ENCODE measurements at regions not wholly inside any gene's neighbourhood (a gene's known extent, or its start where the extent isn't known, plus 50 kb on each side); places are given as distances from the start of the nearest gene placed in this dataset.
"Not testable (repeated sequence)": the region's sequence is repeated elsewhere in the genome, so short reads cannot be mapped to it uniquely, and the experiment has no call there.

DNA sequence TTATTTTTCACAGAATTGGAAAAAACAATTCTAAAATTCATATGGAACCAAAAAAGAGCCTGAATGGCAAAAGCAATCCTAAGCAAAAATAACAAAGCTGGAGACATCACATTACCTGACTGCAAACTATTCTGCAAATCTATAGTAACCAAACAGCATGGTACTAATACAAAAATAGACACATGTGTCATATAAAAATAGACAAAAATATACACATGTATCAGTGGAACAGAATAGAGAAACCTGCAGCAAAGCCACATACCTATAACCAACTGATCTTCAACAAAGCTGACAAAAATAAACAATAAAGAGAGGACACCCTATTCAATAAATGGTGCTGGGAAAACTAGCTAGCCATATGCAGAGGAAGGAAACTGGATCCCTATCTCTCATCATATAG lies 259.6 kb downstream of the IGSF11 start:
- Mint-ChIP-seq H3K4me3 (no peak overlapping the region), H3K9me3 (no peaks in the 10 kb centered on the region), H3K4me1 (no peaks in the 10 kb centered on the region), H3K27me3 (peaks cover 2% of the 10 kb centered on the region), H3K27ac (no peak overlapping the region), H3K36me3 (no peaks in the 10 kb centered on the region)

DNA sequence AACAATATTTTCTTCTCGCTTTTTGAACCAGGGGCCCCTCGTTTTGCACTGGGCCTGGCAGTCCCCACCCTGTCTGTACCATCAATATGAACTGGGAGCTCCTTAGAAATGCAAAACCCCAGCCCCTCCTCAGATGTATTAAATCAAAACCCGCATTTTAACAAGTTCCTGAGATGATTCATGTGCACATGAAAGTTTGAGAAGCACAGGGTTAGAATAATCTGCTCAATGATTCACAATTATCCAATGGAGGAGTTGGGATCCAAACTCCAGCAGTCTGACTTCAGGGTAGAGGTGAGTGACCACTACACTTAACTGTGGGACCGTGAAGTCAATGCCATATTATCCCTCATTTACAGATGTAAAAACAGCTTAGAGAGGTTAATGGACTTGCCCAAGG lies 256.4 kb downstream of the IGSF11 start:
- H3K9me3 Mint-ChIP-seq: no peaks in the 10 kb centered on the region
- no peaks in the 10 kb centered on the region for H3K36me3 Mint-ChIP-seq
- peaks cover 0 to 7% (median 0%) of the 10 kb centered on the region in 3 donors for H3K4me1 Mint-ChIP-seq
- H3K27ac Mint-ChIP-seq: no peak overlapping the region
- H3K4me3 Mint-ChIP-seq: no peak overlapping the region
- H3K27me3 Mint-ChIP-seq: peaks cover 4% of the 10 kb centered on the region

DNA sequence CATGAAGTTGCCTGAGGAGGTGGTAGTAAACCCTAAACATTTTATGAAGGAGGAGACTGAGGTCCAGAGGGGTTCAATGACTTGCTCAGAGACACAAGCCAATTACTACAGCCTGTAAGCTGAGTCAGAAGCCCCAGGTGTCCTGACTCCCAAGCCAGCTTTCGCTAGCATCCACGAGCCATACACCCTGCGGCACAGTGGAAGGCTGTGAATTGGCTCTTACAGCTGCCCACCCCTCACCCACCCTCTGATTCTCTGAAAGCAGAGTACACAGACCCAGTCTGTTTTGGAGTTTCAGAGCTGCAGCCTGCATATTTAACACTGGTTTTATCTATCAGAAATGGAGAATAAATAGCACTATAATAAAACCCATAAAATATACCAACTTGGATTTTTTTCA lies 253.4 kb downstream of the IGSF11 start:
- H3K4me1 Mint-ChIP-seq: peaks cover 0 to 7% (median 0%) of the 10 kb centered on the region in 3 donors
- no peaks in the 10 kb centered on the region for H3K9me3 Mint-ChIP-seq
- no peak overlapping the region for H3K4me3 Mint-ChIP-seq
- no peaks in the 10 kb centered on the region for H3K36me3 Mint-ChIP-seq
- peaks cover 8% of the 10 kb centered on the region for H3K27me3 Mint-ChIP-seq
- H3K27ac Mint-ChIP-seq: no peak overlapping the region

DNA sequence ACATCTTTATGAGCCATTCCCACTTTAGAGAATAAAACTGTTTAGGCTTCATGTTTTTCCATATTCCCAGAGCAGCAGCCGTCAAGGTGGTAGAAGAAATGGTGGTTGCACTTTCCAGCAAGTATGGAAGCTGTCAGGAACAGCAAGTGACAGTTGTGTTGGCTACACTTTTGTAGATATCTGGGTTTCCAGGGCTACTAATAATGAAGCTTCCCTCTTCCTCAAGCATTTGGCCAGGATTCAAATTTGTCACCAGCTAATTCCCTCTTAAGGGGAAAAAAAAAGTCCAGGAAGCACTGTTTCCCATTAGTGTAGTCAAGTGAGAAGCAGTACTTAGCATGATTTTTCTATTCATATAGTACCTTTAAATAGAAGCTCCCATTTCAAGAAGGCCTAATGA lies 252.8 kb downstream of the IGSF11 start:
- H3K4me1 Mint-ChIP-seq: peaks cover 0 to 7% (median 0%) of the 10 kb centered on the region in 3 donors
- no peak overlapping the region for H3K27ac Mint-ChIP-seq
- no peaks in the 10 kb centered on the region for H3K36me3 Mint-ChIP-seq
- no peaks in the 10 kb centered on the region for H3K9me3 Mint-ChIP-seq
- no peak overlapping the region for H3K4me3 Mint-ChIP-seq
- H3K27me3 Mint-ChIP-seq: peaks cover 8% of the 10 kb centered on the region

DNA sequence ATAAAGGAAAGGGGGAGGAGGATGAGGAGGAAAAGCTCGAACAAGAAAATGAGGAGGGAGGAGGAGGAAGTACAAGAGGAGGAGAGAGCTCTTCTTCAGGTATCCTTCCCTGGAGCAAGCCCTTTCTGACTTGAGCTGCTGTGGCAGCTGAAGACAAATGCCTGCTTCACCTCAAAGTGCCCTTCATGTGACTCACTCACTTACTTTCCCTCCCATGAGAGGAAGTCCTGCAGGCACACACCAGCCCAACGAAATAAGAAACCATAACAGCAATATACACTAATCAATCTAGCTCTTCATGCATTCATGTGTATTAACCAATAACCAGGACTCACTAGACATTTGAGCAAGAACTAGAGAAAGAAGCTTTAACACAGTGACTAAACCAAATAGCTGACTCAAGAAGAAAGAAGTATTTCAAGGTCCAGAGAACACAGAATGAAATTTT lies 251.9 kb downstream of the IGSF11 start:
- Mint-ChIP-seq H3K27ac (no peak overlapping the region), H3K27me3 (peaks cover 6% of the 10 kb centered on the region), H3K4me3 (no peak overlapping the region)

DNA sequence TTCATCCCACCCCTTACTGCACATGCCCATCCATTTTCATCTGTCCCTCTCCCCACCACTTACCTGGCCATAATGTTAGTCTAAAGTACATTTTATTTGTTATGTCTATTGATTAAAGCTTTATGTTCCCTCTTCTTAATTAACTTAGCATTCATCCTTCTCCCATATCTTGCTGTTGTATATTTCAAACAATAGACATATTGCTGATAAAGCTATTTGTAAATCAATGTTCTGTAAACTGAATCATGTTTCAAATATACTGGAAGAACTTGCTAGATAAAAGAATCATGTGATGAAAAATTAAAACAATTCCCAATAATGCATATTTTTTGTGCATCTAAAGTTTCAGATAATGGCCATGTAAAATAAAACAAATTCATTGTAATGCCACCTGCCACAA lies 249.2 kb downstream of the IGSF11 start:
- Mint-ChIP-seq H3K27me3 (peaks cover 11% of the 10 kb centered on the region), H3K4me1 (peaks cover 0 to 7% (median 0%) of the 10 kb centered on the region in 3 donors), H3K27ac (no peak overlapping the region), H3K9me3 (no peaks in the 10 kb centered on the region), H3K36me3 (no peaks in the 10 kb centered on the region), H3K4me3 (no peak overlapping the region)

More for the DNA sequence above, 251.9 kb downstream of the IGSF11 start:
- no peaks in the 10 kb centered on the region for H3K9me3 Mint-ChIP-seq
- peaks cover 0 to 7% (median 0%) of the 10 kb centered on the region in 3 donors for H3K4me1 Mint-ChIP-seq
- no peaks in the 10 kb centered on the region for H3K36me3 Mint-ChIP-seq

DNA sequence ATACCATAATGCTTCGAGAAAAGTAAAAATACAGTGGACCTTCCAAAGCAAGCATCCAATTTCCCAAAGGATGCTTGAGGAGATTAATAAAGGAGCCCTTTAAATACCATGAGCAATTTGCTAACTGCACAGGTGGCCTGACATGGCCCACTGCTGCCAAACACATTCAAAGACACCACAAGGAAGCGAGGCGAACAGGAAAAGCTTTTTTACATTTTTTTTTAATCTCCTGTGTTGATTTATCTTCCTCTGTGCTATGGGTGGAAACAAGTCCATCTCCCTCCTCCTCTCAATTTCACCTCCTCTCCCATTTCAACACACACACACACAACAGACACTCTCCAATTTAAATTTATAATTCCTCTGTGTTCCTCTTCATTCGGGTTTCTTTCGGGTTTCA lies 243.4 kb downstream of the IGSF11 start:
- no peaks in the 10 kb centered on the region for H3K36me3 Mint-ChIP-seq
- H3K9me3 Mint-ChIP-seq: no peaks in the 10 kb centered on the region
- no peak overlapping the region for H3K27ac Mint-ChIP-seq
- H3K4me1 Mint-ChIP-seq: no peaks in the 10 kb centered on the region
- peaks cover 5% of the 10 kb centered on the region for H3K27me3 Mint-ChIP-seq
- H3K4me3 Mint-ChIP-seq: peak overlapping the region in 1 of 4 donors; percentile 29

DNA sequence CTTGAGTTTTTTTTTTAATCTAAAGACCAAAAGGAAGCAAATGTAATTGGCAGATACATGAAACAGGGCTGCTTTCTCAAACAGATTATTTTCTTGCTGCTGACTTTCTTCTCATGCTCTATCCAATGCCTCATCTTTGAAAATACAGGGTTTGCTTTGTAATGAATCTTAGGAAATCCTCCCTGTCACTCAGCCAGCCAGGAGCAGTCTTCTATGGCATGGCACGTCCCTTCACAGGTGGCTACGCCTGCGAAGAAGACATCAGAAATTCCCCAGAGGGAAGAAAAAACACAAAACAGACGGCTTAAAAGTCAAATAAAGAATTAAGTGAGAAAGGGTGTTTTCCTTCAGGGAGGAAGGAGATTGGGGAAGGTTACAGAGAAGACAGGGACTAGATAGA lies 242.5 kb downstream of the IGSF11 start:
- no peak overlapping the region for H3K27ac Mint-ChIP-seq
- H3K4me1 Mint-ChIP-seq: no peaks in the 10 kb centered on the region
- no peaks in the 10 kb centered on the region for H3K9me3 Mint-ChIP-seq
- H3K36me3 Mint-ChIP-seq: no peaks in the 10 kb centered on the region
- peaks cover 5% of the 10 kb centered on the region for H3K27me3 Mint-ChIP-seq
- H3K4me3 Mint-ChIP-seq: no peak overlapping the region

DNA sequence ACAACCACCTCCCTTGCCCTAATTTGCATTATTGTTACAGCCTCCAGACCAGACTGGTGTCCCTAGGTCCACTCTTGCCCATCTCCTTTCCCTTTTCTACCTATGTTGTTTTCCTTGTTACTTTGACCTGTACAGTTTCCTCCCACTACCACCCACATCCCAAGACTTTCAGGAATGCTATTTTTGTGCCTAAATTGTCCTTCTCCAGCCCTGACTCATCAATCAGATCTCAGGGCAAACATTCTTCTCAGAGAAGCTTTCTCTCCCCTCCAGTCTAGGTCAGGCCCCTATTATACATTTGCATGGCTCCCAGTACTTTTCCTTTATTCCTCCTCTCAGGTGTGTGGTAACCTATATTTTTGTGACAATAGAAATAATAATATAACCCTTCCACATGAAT lies 241.5 kb downstream of the IGSF11 start:
- Mint-ChIP-seq H3K9me3 (no peaks in the 10 kb centered on the region), H3K4me3 (no peak overlapping the region), H3K36me3 (no peaks in the 10 kb centered on the region), H3K27me3 (peaks cover 5% of the 10 kb centered on the region), H3K27ac (no peak overlapping the region), H3K4me1 (no peaks in the 10 kb centered on the region)

DNA sequence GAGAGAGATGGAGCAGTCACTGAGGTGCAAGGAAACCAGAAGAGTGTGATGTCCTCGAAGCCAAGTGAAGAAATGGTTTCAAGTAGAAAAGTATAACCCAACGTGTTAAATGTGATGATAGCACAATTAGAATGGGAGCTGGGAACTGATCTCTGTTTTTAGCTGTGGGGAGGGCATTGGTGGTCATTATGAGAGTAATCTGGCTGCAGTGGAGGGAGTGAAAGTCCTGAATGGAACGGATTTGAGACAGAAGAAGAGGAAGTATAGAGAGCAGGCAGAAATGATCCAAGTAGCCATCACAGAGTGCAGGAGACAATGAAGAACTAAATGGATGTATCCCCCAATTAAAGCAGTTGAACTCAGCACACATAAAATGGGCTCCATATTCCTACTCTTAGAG lies 235.3 kb downstream of the IGSF11 start:
- no peaks in the 10 kb centered on the region for H3K4me1 Mint-ChIP-seq
- H3K27me3 Mint-ChIP-seq: no peaks in the 10 kb centered on the region
- H3K9me3 Mint-ChIP-seq: no peaks in the 10 kb centered on the region
- H3K27ac Mint-ChIP-seq: no peak overlapping the region
- no peaks in the 10 kb centered on the region for H3K36me3 Mint-ChIP-seq
- no peak overlapping the region for H3K4me3 Mint-ChIP-seq

DNA sequence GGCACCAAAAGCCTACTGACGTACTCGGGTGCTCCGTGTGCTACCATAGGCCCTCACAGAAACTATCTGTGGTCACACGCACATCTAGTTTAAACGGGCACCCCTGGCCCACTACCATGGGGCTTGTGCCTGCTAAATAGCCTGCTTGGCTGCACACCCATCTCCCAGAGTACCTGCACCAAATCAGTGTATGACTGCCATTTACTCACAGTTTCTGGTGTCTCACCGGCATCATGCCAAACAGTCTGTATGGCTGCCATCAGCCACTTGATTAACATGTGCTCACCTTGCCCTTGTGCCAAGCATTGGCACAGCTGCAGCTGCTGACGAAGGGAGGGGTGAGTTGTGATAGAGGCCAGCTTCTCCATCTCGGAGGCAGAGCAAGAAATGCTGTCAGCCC lies 232.7 kb downstream of the IGSF11 start:
- no peak overlapping the region for H3K4me3 Mint-ChIP-seq
- no peak overlapping the region for H3K27ac Mint-ChIP-seq
- no peaks in the 10 kb centered on the region for H3K27me3 Mint-ChIP-seq
- H3K36me3 Mint-ChIP-seq: peaks cover under 1% of the 10 kb centered on the region
- peaks cover 0 to 2% (median 1%) of the 10 kb centered on the region in 3 donors for H3K9me3 Mint-ChIP-seq
- H3K4me1 Mint-ChIP-seq: no peaks in the 10 kb centered on the region

DNA sequence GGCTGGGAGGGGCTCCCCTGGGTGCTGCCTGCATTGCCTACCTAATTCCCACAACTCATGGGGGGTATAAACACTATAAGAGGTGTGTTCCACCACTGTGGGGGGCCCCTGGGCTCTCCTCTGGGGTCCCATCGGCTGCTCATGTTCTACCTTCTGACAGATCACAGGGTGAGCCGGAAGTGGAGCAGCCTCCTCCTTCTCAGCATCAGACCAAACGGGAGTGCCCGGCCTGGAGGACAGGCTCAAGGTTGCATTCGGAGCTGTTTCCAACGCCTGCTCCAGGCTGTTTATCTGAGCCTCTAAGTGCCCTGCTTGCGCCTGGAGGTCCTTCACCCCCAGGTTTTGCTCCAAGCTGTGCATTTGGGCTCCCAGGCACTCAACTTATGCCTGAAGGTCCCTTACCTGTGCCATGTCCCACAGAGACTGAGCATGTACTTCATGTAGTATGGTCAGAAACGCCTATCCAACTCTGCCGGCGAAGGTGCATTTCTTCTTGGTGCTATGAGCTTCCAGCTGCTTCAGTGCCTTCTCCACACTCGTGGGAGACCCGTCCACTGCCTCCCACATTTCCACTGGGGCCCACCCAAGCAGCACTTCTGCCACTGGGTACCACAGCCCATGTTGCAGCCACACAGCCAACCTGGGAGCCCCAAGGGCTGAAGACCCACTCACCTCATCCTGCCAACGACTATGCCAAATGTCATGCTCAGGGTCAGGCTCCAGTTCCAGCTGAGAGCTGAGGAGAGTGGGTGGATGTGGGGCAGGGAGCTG lies 232.1 kb downstream of the IGSF11 start:
- Mint-ChIP-seq H3K9me3 (peaks cover 0 to 8% (median 3%) of the 10 kb centered on the region in 3 donors), H3K36me3 (peaks cover 2% of the 10 kb centered on the region), H3K4me3 (no peak overlapping the region), H3K4me1 (no peaks in the 10 kb centered on the region), H3K27me3 (no peaks in the 10 kb centered on the region), H3K27ac (no peak overlapping the region)

DNA sequence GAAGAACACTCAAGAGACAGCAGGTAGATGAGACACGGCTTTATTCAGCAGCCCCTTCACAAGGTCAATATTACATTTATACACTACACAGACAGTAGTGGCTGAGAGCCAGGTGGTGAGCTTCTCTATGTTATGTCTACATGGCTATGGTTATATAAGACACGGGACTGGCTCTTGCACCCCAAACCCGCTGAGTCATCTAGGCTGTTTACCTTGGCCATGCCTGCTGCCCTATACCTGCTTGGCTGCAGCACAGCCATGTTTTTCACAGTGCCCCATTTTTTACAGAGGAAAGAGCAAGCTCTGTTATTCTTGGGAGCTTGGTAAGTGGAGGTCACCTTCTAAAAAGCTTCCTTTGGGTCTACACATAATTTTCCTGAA lies 231.6 kb downstream of the IGSF11 start:
- H3K36me3 Mint-ChIP-seq: peaks cover 2% of the 10 kb centered on the region
- H3K27me3 Mint-ChIP-seq: no peaks in the 10 kb centered on the region
- H3K9me3 Mint-ChIP-seq: peaks cover 0 to 8% (median 4%) of the 10 kb centered on the region in 3 donors
- no peaks in the 10 kb centered on the region for H3K4me1 Mint-ChIP-seq
- H3K4me3 Mint-ChIP-seq: no peak overlapping the region
- no peak overlapping the region for H3K27ac Mint-ChIP-seq

DNA sequence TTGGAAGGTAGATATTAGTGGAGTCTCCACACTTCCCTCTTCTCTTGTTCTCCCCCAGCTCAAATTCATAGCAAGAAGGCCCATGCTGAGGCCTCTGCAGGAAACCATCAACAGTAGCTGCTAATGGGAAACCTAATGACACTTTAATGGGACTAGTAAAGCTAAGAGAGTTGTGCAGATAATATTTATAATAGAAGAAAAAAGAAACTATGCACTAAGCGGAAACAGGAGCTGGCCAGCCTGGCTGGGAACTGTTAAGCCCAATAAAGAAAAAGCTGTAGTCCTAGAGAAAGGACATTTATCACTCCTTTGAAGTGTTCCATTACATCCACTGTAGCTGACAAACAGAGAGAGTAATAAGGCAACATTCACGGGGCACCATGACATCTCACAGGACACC lies 229.6 kb downstream of the IGSF11 start:
- no peak overlapping the region for H3K4me3 Mint-ChIP-seq
- peaks cover 0 to 8% (median 4%) of the 10 kb centered on the region in 3 donors for H3K9me3 Mint-ChIP-seq
- peaks cover 2% of the 10 kb centered on the region for H3K36me3 Mint-ChIP-seq
- H3K27me3 Mint-ChIP-seq: peaks cover 3% of the 10 kb centered on the region
- no peak overlapping the region for H3K27ac Mint-ChIP-seq
- H3K4me1 Mint-ChIP-seq: peaks cover 4% of the 10 kb centered on the region in 3 donors

DNA sequence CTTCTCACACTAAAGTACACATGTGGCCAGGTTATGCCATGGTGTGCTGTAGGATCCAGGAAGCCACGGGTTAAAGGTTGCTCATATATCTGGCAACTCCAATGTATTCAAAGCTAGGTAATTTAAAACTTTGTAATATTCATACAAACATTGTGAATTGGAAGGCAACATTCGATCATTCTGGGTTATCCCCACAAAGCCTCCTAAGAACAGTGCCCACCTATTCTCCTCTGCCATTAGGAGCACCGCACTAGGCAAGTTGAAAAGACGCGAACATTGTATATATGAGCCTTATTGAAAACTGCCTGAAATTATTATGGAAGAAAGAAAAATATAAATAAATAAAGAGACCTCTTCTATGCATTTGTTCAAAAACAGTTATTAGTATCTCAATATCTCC lies 228.2 kb downstream of the IGSF11 start:
- no peak overlapping the region for H3K4me3 Mint-ChIP-seq
- peaks cover 0 to 8% (median 5%) of the 10 kb centered on the region in 3 donors for H3K9me3 Mint-ChIP-seq
- H3K4me1 Mint-ChIP-seq: peaks cover 4 to 6% (median 5%) of the 10 kb centered on the region in 3 donors
- no peak overlapping the region for H3K27ac Mint-ChIP-seq
- H3K36me3 Mint-ChIP-seq: peaks cover 2% of the 10 kb centered on the region
- H3K27me3 Mint-ChIP-seq: peaks cover 7% of the 10 kb centered on the region

DNA sequence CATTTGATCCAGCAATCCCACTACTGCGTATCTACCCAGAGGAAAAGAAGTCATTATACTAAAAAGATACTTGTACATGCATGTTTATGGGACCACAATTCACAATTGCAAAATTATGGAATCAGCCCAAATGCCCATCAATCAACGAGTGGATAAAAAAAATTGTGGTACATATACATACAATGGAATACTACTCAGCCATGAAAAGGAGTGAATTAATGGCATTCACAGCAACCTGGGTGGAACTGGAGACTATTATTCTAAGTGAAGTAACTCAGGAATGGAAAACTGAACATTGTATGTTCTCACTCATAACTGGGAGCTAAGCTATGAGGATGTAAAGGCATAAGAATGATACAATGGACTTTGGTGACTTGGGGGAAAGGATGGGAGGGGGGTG lies 227.3 kb downstream of the IGSF11 start:
- H3K36me3 Mint-ChIP-seq, H3K4me3 Mint-ChIP-seq, H3K4me1 Mint-ChIP-seq, H3K27ac Mint-ChIP-seq, H3K9me3 Mint-ChIP-seq, H3K27me3 Mint-ChIP-seq: not testable (repeated sequence)

All from IgD-negative memory B cell (primary cell).